Thoracic aorta (tissue), 2 donors: ENCODE measurements at regions not wholly inside any gene's neighbourhood (a gene's known extent, or its start where the extent isn't known, plus 50 kb on each side); places are given as distances from the start of the nearest gene placed in this dataset.

ENCODE experiments used
- ATAC-seq: fragments of 150-250 bp; one replicate; pipeline ENCODE4 v1.8.0; 2017; ENCODE audit warnings: low read depth; ENCODE audit not compliant: insufficient number of reproducible peaks, low FRiP score
- DNase-seq: peaks from one replicate; pipeline ENCODE4 v3.0.0-alpha.2; 2020; ENCODE audit warnings: low spot score
- H3K27ac ChIP-seq, 2 donors: fragments of 200-600 bp; sonication (generic); 1 replicate in 1 of 2; 2 replicates in 1 of 2; pipeline ENCODE4 v1.5.1; 2016; ENCODE audit warnings: mild to moderate bottlenecking in 2 of 2, moderate library complexity in 2 of 2
- H3K27me3 ChIP-seq: fragments of 200-600 bp; sonication (generic); replicated peaks from 2 replicates; pipeline ENCODE4 v1.6.0; 2016; ENCODE audit warnings: mild to moderate bottlenecking; ENCODE audit not compliant: insufficient read depth
- H3K36me3 ChIP-seq: fragments of 200-600 bp; sonication (generic); one replicate; pipeline ENCODE4 v1.5.1; 2016
- H3K4me1 ChIP-seq, 2 donors: fragments of 200-600 bp; sonication (generic); 1 replicate in 1 of 2; 2 replicates in 1 of 2; pipeline versions ENCODE4 v1.5.1 to v1.6.0; 2016; ENCODE audit warnings: low read depth in 2 of 2, mild to moderate bottlenecking in 1 of 2; ENCODE audit not compliant: control insufficient read depth in 1 of 2
- H3K4me3 ChIP-seq: fragments of 200-600 bp; sonication (generic); 2 replicates; pipeline ENCODE4 v1.5.1; 2016; ENCODE audit warnings: mild to moderate bottlenecking
- H3K9me3 ChIP-seq: fragments of 200-600 bp; sonication (generic); 2 replicates; pipeline ENCODE4 v1.5.1; 2016
- TF ChIP-seq, protein P1 (sequence below): fragments of 200-600 bp; sonication (generic); IDR thresholded peaks from one replicate; pipeline ENCODE4 v1.5.1; 2019; ENCODE audit warnings: antibody characterized with exemption

DNA sequence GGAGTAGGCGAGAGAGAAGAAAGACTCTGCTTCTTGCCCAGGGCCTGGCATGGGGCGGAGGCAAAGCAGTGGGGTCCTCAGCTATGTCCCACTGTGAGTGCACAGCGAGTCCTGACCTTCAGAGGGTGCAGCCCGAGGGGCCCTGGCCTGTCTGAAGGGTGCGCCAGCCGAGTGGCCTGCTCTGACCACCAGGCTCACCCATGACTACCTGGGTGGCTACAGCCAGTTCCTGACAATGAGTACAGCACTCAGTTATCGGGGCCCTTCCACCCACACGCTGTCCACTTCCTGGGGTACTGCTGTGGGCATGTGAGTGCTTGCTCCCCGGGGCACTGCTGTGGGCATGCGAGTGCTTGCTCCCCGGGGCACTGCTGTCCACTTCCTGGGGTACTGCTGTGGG is 74.1 kb upstream of the B3GAT1 start:
- TF ChIP-seq, protein P1, sequence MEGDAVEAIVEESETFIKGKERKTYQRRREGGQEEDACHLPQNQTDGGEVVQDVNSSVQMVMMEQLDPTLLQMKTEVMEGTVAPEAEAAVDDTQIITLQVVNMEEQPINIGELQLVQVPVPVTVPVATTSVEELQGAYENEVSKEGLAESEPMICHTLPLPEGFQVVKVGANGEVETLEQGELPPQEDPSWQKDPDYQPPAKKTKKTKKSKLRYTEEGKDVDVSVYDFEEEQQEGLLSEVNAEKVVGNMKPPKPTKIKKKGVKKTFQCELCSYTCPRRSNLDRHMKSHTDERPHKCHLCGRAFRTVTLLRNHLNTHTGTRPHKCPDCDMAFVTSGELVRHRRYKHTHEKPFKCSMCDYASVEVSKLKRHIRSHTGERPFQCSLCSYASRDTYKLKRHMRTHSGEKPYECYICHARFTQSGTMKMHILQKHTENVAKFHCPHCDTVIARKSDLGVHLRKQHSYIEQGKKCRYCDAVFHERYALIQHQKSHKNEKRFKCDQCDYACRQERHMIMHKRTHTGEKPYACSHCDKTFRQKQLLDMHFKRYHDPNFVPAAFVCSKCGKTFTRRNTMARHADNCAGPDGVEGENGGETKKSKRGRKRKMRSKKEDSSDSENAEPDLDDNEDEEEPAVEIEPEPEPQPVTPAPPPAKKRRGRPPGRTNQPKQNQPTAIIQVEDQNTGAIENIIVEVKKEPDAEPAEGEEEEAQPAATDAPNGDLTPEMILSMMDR = no peak
- Histone ChIP-seq H3K4me3 (no peak overlapping the region), H3K27ac (no peak overlapping the region), H3K9me3 (no peaks in the 10 kb centered on the region), H3K4me1 (no peaks in the 10 kb centered on the region), H3K36me3 (no peaks in the 10 kb centered on the region), H3K27me3 (no peaks in the 10 kb centered on the region)
- DNase-seq (no peak), ATAC-seq (no peak)

GRCh38 chr11:134485316-134485715 is 73.3 kb upstream of the B3GAT1 start:
- H3K4me3 ChIP-seq = no peak overlapping the region
- H3K9me3 ChIP-seq = no peaks in the 10 kb centered on the region
- TF ChIP-seq, protein P1 = no peak
- no peaks in the 10 kb centered on the region for H3K36me3 ChIP-seq
- no peaks in the 10 kb centered on the region for H3K27me3 ChIP-seq
- ATAC-seq (no peak), DNase-seq (no peak)
- H3K4me1 ChIP-seq = no peaks in the 10 kb centered on the region
- no peak overlapping the region for H3K27ac ChIP-seq

- Histone ChIP-seq H3K36me3 (no peaks in the 10 kb centered on the region), H3K4me1 (no peaks in the 10 kb centered on the region), H3K9me3 (no peaks in the 10 kb centered on the region), H3K4me3 (no peak overlapping the region), H3K27me3 (no peaks in the 10 kb centered on the region), H3K27ac (no peak overlapping the region)
- DNase-seq (no peak), ATAC-seq (no peak)
- TF ChIP-seq, protein P1 = no peak
Measured at GRCh38 chr11:134483857-134484256, 71.8 kb upstream of the B3GAT1 start.

GRCh38 chr11:134483291-134483690 is 71.2 kb upstream of the B3GAT1 start:
- no peaks in the 10 kb centered on the region for H3K36me3 ChIP-seq
- H3K9me3 ChIP-seq = no peaks in the 10 kb centered on the region
- H3K4me3 ChIP-seq = no peak overlapping the region
- ATAC-seq (no peak), DNase-seq (no peak)
- no peaks in the 10 kb centered on the region for H3K27me3 ChIP-seq
- TF ChIP-seq, protein P1 = no peak
- H3K4me1 ChIP-seq = no peaks in the 10 kb centered on the region
- H3K27ac ChIP-seq = no peak overlapping the region

DNA sequence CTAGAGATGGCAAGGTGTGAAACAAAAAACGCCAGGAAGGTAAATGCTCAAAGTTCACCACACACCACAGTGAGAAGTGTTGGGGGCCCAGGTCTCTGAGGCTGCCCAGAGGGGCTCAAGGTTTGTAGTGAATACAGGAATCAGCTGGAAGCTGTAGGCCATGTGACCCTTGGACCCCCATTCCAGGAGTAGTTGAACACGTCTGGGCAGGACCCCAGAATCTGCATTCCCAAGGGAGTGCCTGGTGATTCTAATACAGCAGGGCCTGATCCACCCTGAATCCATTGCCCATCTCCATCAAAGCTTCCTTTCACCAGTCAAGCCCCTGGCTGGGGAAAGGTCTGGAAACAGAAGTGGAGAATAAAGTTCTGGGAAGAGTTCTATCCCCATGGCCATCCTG is 70.8 kb upstream of the B3GAT1 start:
- TF ChIP-seq, protein P1 = no peak
- no peak for ATAC-seq
- no peak overlapping the region for H3K27ac ChIP-seq
- H3K4me3 ChIP-seq = no peak overlapping the region
- no peaks in the 10 kb centered on the region for H3K27me3 ChIP-seq
- no peaks in the 10 kb centered on the region for H3K4me1 ChIP-seq
- no peak for DNase-seq
- H3K9me3 ChIP-seq = no peaks in the 10 kb centered on the region
- no peaks in the 10 kb centered on the region for H3K36me3 ChIP-seq
